Gastroesophageal sphincter (tissue), 3 donors: ENCODE measurements at regions not wholly inside any gene's neighbourhood (a gene's known extent, or its start where the extent isn't known, plus 50 kb on each side); places are given as distances from the start of the nearest gene placed in this dataset.

Experiments used
- POLR2A ChIP-seq, 2 donors: fragments of 450-650 bp; IDR thresholded peaks; one replicate each; pipeline ENCODE4 v1.6.1; 2017; ENCODE audit warnings: antibody characterized with exemption in 2 of 2, mild to moderate bottlenecking in 2 of 2, moderate library complexity in 1 of 2
- TF ChIP-seq, protein P1 (sequence below), 4 experiments: fragments of 200-600 bp in 2 of 4; fragments of 450-650 bp in 2 of 4; sonication (generic) in 1 of 4; IDR thresholded peaks; one replicate each; pipeline ENCODE4 v1.5.1; 2017 to 2019; ENCODE audit warnings: antibody characterized with exemption in 4 of 4, mild to moderate bottlenecking in 2 of 4, moderate library complexity in 2 of 4

DNA sequence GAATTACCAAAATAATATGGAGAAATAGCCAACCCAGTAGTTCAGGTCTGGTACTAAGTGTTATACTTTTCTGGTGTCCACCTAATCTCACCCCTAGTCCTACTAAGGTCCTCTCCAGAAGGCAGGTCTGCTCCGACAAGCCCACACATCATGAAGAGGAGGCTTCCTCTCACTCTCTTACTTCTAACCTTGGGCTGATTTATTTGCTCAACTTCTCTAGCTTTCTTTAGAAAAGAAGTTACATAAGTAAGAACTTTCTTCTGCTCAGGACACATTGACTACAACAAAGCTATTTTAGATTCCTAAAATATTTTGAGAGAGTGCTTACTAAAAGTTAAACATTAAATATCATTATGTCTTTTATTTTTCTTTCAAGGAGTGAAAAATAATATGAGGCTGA, 329.7 kb upstream of the NREP start:
- TF ChIP-seq, protein P1, sequence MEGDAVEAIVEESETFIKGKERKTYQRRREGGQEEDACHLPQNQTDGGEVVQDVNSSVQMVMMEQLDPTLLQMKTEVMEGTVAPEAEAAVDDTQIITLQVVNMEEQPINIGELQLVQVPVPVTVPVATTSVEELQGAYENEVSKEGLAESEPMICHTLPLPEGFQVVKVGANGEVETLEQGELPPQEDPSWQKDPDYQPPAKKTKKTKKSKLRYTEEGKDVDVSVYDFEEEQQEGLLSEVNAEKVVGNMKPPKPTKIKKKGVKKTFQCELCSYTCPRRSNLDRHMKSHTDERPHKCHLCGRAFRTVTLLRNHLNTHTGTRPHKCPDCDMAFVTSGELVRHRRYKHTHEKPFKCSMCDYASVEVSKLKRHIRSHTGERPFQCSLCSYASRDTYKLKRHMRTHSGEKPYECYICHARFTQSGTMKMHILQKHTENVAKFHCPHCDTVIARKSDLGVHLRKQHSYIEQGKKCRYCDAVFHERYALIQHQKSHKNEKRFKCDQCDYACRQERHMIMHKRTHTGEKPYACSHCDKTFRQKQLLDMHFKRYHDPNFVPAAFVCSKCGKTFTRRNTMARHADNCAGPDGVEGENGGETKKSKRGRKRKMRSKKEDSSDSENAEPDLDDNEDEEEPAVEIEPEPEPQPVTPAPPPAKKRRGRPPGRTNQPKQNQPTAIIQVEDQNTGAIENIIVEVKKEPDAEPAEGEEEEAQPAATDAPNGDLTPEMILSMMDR (IDR thresholded peaks at IDR 0.05): no peak
- no peak for TF ChIP-seq POLR2A (IDR thresholded peaks at IDR 0.05)
